HepG2 (cell line): ENCODE measurements at regions not wholly inside any gene's neighbourhood (a gene's known extent, or its start where the extent isn't known, plus 50 kb on each side); places are given as distances from the start of the nearest gene placed in this dataset.

ENCODE experiments used
- AGO1 ChIP-seq: fragments of 200-400 bp; formaldehyde crosslinking; IDR thresholded peaks from 2 replicates; pipeline ENCODE4 v1.6.1; 2017; ENCODE audit warnings: mild to moderate bottlenecking, low read depth, low read length, moderate library complexity; ENCODE audit not compliant: poor library complexity, severe bottlenecking
- BCL6 ChIP-seq: IDR thresholded peaks from 2 replicates; pipeline ENCODE4 v1.6.1; 2016; ENCODE audit warnings: missing genetic modification reagents, missing compliant biosample characterization
- CBX5 ChIP-seq: sonication (generic); formaldehyde crosslinking; IDR thresholded peaks from 2 replicates; pipeline ENCODE4 v1.4.0; 2020; ENCODE audit warnings: missing genetic modification reagents, borderline replicate concordance
- CENPX ChIP-seq: sonication (generic); formaldehyde crosslinking; IDR thresholded peaks from 2 replicates; pipeline ENCODE4 v1.9.0; 2021; ENCODE audit warnings: mild to moderate bottlenecking, missing genetic modification reagents, moderate library complexity
- CREB1 ChIP-seq, 2 experiments: fragments of 450-650 bp in 1 of 2; IDR thresholded peaks; 2 replicates each; pipeline ENCODE4 v1.6.1; 2016 to 2017; ENCODE audit warnings: control low read depth in 1 of 2, mild to moderate bottlenecking in 1 of 2, missing compliant biosample characterization in 1 of 2, missing genetic modification characterization in 1 of 2
- DNMT3B ChIP-seq: conservative IDR thresholded peaks from 2 replicates; pipeline ENCODE4 v1.6.1; 2016; ENCODE audit warnings: missing biosample characterization, control low read depth
- FOSL2 ChIP-seq: sonication (generic); formaldehyde crosslinking; IDR thresholded peaks from 2 replicates; pipeline ENCODE4 v1.4.0; 2020; ENCODE audit warnings: missing genetic modification reagents
- HNF4G ChIP-seq, 2 experiments: sonication (generic) in 1 of 2; formaldehyde crosslinking in 1 of 2; IDR thresholded peaks; 2 replicates each; pipeline versions ENCODE4 v1.4.0 to v1.6.1; 2011 to 2020; ENCODE audit warnings: borderline replicate concordance in 2 of 2, low read depth in 2 of 2, mild to moderate bottlenecking in 2 of 2, low read length in 1 of 2, missing genetic modification reagents in 1 of 2, moderate library complexity in 1 of 2
- HOXA5 ChIP-seq: sonication (generic); formaldehyde crosslinking; IDR thresholded peaks from 2 replicates; pipeline ENCODE4 v1.4.0; 2020; ENCODE audit warnings: missing genetic modification reagents
- MAFF ChIP-seq: IDR thresholded peaks from 2 replicates; pipeline ENCODE4 v1.6.1; 2011; ENCODE audit warnings: low read depth, low read length, improper control_type of control experiment
- MBD4 ChIP-seq: IDR thresholded peaks from 2 replicates; pipeline ENCODE4 v1.6.1; 2012; ENCODE audit warnings: low read length, inconsistent platforms, borderline replicate concordance
- MTF1 ChIP-seq: sonication (generic); formaldehyde crosslinking; IDR thresholded peaks from 2 replicates; pipeline ENCODE4 v1.5.0; 2020; ENCODE audit warnings: missing genetic modification reagents
- NFIB ChIP-seq: sonication (generic); formaldehyde crosslinking; IDR thresholded peaks from 2 replicates; pipeline ENCODE4 v1.9.0; 2021; ENCODE audit warnings: missing genetic modification reagents, mild to moderate bottlenecking, borderline replicate concordance
- PLSCR1 ChIP-seq: sonication (generic); formaldehyde crosslinking; IDR thresholded peaks from 2 replicates; pipeline ENCODE4 v1.5.0; 2020; ENCODE audit warnings: missing genetic modification reagents, mild to moderate bottlenecking, borderline replicate concordance
- SAFB2 ChIP-seq: sonication (generic); formaldehyde crosslinking; IDR thresholded peaks from 2 replicates; pipeline ENCODE4 v1.5.1; 2020; ENCODE audit warnings: missing genetic modification reagents, low read depth, mild to moderate bottlenecking, borderline replicate concordance
- TGIF2 ChIP-seq: IDR thresholded peaks from 2 replicates; pipeline ENCODE4 v1.6.1; 2016; ENCODE audit warnings: control low read depth, missing compliant biosample characterization
- ZNF232 ChIP-seq: sonication (generic); formaldehyde crosslinking; IDR thresholded peaks from 2 replicates; pipeline ENCODE4 v1.4.0; 2020; ENCODE audit warnings: missing genetic modification reagents, borderline replicate concordance
- ZNF256 ChIP-seq: sonication (generic); formaldehyde crosslinking; conservative IDR thresholded peaks from 2 replicates; pipeline ENCODE4 v1.4.0; 2020; ENCODE audit warnings: missing genetic modification reagents
- ZNF597 ChIP-seq: sonication (generic); formaldehyde crosslinking; IDR thresholded peaks from 2 replicates; pipeline ENCODE4 v1.5.0; 2020; ENCODE audit warnings: missing genetic modification reagents
- ZNF839 ChIP-seq: sonication (generic); formaldehyde crosslinking; IDR thresholded peaks from 2 replicates; pipeline ENCODE4 v1.4.0; 2020; ENCODE audit warnings: missing genetic modification reagents, mild to moderate bottlenecking, borderline replicate concordance
- ZSCAN20 ChIP-seq: sonication (generic); formaldehyde crosslinking; IDR thresholded peaks from 2 replicates; pipeline ENCODE4 v1.4.0; 2020; ENCODE audit warnings: missing genetic modification reagents, mild to moderate bottlenecking, borderline replicate concordance
- TF ChIP-seq, protein P1 (sequence below): sonication (generic); formaldehyde crosslinking; IDR thresholded peaks from 2 replicates; pipeline ENCODE4 v1.5.0; 2020; ENCODE audit warnings: missing genetic modification reagents, mild to moderate bottlenecking, borderline replicate concordance
- TF ChIP-seq, protein P2 (sequence below): sonication (generic); formaldehyde crosslinking; conservative IDR thresholded peaks from 2 replicates; pipeline ENCODE4 v1.8.0; 2022; ENCODE audit warnings: missing genetic modification reagents
- TF ChIP-seq, protein P3 (sequence below): sonication (generic); formaldehyde crosslinking; IDR thresholded peaks from 2 replicates; pipeline ENCODE4 v1.4.0; 2020; ENCODE audit warnings: missing genetic modification reagents, low read depth, mild to moderate bottlenecking, borderline replicate concordance
- TF ChIP-seq, protein P4 (sequence below): sonication (generic); formaldehyde crosslinking; IDR thresholded peaks from 2 replicates; pipeline ENCODE4 v1.8.1; 2023; ENCODE audit warnings: mild to moderate bottlenecking, missing genetic modification reagents, borderline replicate concordance

GRCh38 chr6:140912686-140913085 lies 1220.0 kb upstream of the GJE1 start (continued):
- no peak for TF ChIP-seq CREB1 (IDR thresholded peaks at IDR 0.05)
- TF ChIP-seq CREB1 (CRISPR knock-in tag; IDR thresholded peaks at IDR 0.05) = 0 out of 2 replicates have a peak, but pooled peaks have one; percentile 16
- TF ChIP-seq ZNF839 (CRISPR knock-in tag) = no peak
- no peak for TF ChIP-seq CBX5
- TF ChIP-seq ZNF256 (CRISPR knock-in tag) = no peak
- TF ChIP-seq, protein P1, sequence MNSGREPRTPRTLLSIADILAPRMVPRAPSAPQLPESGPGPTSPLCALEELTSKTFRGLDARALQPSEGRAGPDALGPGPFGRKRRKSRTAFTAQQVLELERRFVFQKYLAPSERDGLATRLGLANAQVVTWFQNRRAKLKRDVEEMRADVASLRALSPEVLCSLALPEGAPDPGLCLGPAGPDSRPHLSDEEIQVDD (CRISPR knock-in tag) = no peak
- TF ChIP-seq ZSCAN20 = no peak
- TF ChIP-seq, protein P2, sequence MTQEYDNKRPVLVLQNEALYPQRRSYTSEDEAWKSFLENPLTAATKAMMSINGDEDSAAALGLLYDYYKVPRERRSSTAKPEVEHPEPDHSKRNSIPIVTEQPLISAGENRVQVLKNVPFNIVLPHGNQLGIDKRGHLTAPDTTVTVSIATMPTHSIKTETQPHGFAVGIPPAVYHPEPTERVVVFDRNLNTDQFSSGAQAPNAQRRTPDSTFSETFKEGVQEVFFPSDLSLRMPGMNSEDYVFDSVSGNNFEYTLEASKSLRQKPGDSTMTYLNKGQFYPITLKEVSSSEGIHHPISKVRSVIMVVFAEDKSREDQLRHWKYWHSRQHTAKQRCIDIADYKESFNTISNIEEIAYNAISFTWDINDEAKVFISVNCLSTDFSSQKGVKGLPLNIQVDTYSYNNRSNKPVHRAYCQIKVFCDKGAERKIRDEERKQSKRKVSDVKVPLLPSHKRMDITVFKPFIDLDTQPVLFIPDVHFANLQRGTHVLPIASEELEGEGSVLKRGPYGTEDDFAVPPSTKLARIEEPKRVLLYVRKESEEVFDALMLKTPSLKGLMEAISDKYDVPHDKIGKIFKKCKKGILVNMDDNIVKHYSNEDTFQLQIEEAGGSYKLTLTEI (CRISPR knock-in tag) = no peak
- TF ChIP-seq FOSL2 (CRISPR knock-in tag) = peak; percentile 56
- TF ChIP-seq AGO1 = no peak
- TF ChIP-seq ZNF597 = no peak
- no peak for TF ChIP-seq HNF4G (IDR thresholded peaks at IDR 0.05; ENCODE audit: borderline replicate concordance, low read depth, low read length)
- no peak for TF ChIP-seq HNF4G (CRISPR knock-in tag; IDR thresholded peaks at IDR 0.05; ENCODE audit: borderline replicate concordance, low read depth)
- TF ChIP-seq SAFB2 (CRISPR knock-in tag) = no peak
- no peak for TF ChIP-seq HOXA5 (CRISPR knock-in tag)
- TF ChIP-seq, protein P3, sequence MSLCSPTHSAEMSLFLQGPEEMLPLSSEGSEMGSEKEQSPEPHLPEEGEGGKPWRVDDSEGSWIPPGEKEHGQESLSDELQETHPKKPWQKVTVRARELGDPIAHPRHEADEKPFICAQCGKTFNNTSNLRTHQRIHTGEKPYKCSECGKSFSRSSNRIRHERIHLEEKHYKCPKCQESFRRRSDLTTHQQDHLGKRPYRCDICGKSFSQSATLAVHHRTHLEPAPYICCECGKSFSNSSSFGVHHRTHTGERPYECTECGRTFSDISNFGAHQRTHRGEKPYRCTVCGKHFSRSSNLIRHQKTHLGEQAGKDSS (CRISPR knock-in tag) = no peak
- no peak for TF ChIP-seq NFIB (CRISPR knock-in tag)
- TF ChIP-seq, protein P4, sequence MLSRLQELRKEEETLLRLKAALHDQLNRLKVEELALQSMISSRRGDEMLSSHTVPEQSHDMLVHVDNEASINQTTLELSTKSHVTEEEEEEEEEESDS (CRISPR knock-in tag) = no peak
- TF ChIP-seq PLSCR1 (CRISPR knock-in tag) = no peak
- no peak for TF ChIP-seq MTF1 (CRISPR knock-in tag)
- TF ChIP-seq MBD4 = no peak
- TF ChIP-seq DNMT3B = no peak
- no peak for TF ChIP-seq TGIF2 (CRISPR knock-in tag)
- TF ChIP-seq MAFF = no peak
- no peak for TF ChIP-seq ZNF232 (CRISPR knock-in tag)
- no peak for TF ChIP-seq CENPX (CRISPR knock-in tag)
- peak; percentile 82 for TF ChIP-seq BCL6 (CRISPR knock-in tag)
